Stimulated activated naive CD8-positive, alpha-beta T cell treated with anti-CD3 and anti-CD28 coated beads, Interleukin-15, amount 100 ng/mL, for 72 hours (primary cell): ENCODE measurements at regions not wholly inside any gene's neighbourhood (a gene's known extent, or its start where the extent isn't known, plus 50 kb on each side); places are given as distances from the start of the nearest gene placed in this dataset.
"Not testable (repeated sequence)": the region's sequence is repeated elsewhere in the genome, so short reads cannot be mapped to it uniquely, and the experiment has no call there.

Experiments
- ATAC-seq: fragments of 150-1000 bp; cut with Tn5 transposase; 2 replicates; pipeline ENCODE4 v1.10.0; 2021; ENCODE audit warnings: mild to moderate bottlenecking, moderate library complexity
- DNase-seq, 2 donors: peaks; one replicate each; pipeline ENCODE4 v3.0.0; 2021 to 2022
- H3K27ac Mint-ChIP-seq, 2 donors: one replicate each; pipeline ENCODE4 v1.8.0; 2022; ENCODE audit warnings: mild to moderate bottlenecking in 2 of 2, mixed read lengths in 2 of 2, moderate library complexity in 2 of 2
- H3K27me3 Mint-ChIP-seq: one replicate; pipeline ENCODE4 v1.8.0; 2022; ENCODE audit warnings: mixed read lengths
- H3K4me1 Mint-ChIP-seq: one replicate; pipeline ENCODE4 v1.8.0; 2022; ENCODE audit warnings: mild to moderate bottlenecking, mixed read lengths
- H3K4me3 Mint-ChIP-seq, 2 donors: one replicate each; pipeline ENCODE4 v1.8.0; 2022; ENCODE audit warnings: mild to moderate bottlenecking in 2 of 2, mixed read lengths in 2 of 2, moderate library complexity in 1 of 2
- H3K9me3 Mint-ChIP-seq, 2 donors: one replicate each; pipeline ENCODE4 v1.8.0; 2022; ENCODE audit warnings: mixed read lengths in 2 of 2

DNA sequence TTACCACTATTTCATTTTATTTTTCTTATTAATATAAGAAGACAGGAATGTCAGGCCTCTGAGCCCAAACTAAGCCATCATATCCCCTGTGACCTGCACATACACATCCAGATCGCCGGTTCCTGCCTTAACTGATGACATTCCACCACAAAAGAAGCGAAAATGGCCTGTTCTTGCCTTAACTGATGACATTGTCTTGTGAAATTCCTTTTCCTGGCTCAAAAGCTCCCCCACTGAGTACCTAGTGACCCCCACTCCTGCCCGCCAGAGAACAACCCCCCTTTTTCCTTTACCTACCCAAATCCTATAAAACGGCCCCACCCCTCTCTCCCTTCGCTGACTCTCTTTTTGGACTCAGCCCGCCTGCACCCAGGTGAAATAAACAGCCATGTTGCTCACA lies 77.8 kb upstream of the FANCL start:
- H3K9me3 Mint-ChIP-seq, ATAC-seq, H3K4me1 Mint-ChIP-seq, H3K27ac Mint-ChIP-seq, H3K4me3 Mint-ChIP-seq, H3K27me3 Mint-ChIP-seq, DNase-seq: not testable (repeated sequence)

DNA sequence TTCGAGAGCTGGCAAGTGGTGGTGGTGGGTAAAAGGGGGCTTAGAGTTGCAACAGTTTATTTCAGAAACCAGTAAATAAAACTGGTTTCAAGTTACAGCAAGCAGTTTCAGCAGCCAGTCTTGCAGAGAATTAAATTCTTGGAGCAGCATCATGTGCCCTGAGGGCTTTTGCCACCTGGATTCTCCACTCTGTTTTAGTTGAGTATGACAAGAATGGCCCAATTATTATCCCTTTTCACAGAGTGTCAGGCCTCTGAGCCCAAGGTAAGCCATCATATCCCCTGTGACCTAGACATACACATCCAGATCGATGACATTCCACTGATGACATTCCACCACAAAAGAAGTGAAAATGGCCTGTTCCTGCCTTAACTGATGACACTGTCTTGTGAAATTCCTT lies 72.8 kb upstream of the FANCL start:
- no peaks in the 10 kb centered on the region for H3K27me3 Mint-ChIP-seq
- H3K9me3 Mint-ChIP-seq: no peaks in the 10 kb centered on the region
- H3K4me1 Mint-ChIP-seq: no peaks in the 10 kb centered on the region
- DNase-seq: no peak
- no peak overlapping the region for H3K4me3 Mint-ChIP-seq
- no peak for ATAC-seq
- H3K27ac Mint-ChIP-seq: no peak overlapping the region

DNA sequence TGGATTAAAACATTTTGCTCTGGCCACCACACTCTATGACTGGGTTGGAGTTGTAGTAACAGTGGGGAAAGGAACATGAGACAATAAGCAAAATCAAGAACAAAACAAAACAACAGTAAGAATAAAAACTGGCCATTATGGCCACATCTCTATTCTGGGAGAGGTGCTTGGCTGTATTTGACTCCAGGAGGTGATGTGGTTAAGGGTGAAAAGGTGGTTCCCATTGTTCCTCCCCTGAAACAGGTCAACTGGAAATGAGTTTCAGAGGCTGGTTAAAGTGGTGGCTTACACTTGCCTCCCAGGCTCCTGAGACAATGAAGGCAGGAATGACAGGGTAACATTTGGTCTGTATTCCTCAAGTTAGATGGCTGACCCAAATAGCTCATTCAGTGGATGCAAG lies 67.3 kb upstream of the FANCL start:
- DNase-seq (no peak), ATAC-seq (no peak)
- peaks cover 7% of the 10 kb centered on the region in 2 donors for H3K9me3 Mint-ChIP-seq
- no peaks in the 10 kb centered on the region for H3K27me3 Mint-ChIP-seq
- no peak overlapping the region for H3K4me3 Mint-ChIP-seq
- H3K4me1 Mint-ChIP-seq: no peaks in the 10 kb centered on the region
- no peak overlapping the region for H3K27ac Mint-ChIP-seq

DNA sequence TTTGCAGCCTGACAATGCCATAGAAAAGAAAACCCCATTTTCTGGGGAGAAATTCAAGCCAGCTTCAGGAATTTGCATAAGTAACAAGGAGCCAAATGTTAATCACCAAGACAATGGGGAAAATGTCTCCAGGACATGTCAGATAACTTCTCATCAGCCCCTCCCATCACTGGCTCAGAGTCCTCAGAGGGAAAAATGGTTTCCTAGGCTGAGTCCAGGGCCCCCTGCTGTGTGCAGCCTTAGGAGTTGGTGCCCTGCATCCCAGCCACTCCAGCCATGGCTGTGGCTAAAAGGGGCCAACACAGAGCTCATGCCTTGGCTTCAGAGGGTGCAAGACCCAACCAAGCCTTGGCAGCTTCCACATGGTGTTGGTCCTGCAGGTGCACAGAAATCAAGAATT lies 63.7 kb upstream of the FANCL start:
- no peak overlapping the region for H3K4me3 Mint-ChIP-seq
- no peaks in the 10 kb centered on the region for H3K4me1 Mint-ChIP-seq
- peaks cover 7% of the 10 kb centered on the region in 2 donors for H3K9me3 Mint-ChIP-seq
- DNase-seq (no peak), ATAC-seq (no peak)
- H3K27ac Mint-ChIP-seq: no peak overlapping the region
- no peaks in the 10 kb centered on the region for H3K27me3 Mint-ChIP-seq

DNA sequence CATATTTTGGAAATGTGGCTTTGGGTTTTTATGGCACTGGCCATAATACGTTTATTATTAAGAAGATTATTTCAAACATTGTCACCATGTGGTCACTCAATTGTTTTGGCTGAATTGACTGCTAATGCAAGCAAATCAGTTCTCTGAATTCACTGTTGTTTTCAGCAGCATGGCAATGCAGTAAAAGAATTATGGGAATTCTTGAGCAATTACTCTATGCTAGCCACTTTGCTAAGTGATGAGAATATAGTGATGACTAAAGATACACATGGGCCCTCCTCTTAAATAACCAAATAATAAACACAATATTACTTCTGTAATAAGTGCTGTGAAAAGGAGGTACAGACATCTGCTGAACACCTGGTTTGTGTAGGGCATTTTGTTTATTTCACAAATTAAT lies 58.0 kb upstream of the FANCL start:
- no peak overlapping the region for H3K27ac Mint-ChIP-seq
- H3K4me1 Mint-ChIP-seq: no peaks in the 10 kb centered on the region
- DNase-seq: no peak
- ATAC-seq: no peak
- peaks cover 2 to 4% of the 10 kb centered on the region in 2 donors for H3K9me3 Mint-ChIP-seq
- no peak overlapping the region for H3K4me3 Mint-ChIP-seq
- no peaks in the 10 kb centered on the region for H3K27me3 Mint-ChIP-seq

DNA sequence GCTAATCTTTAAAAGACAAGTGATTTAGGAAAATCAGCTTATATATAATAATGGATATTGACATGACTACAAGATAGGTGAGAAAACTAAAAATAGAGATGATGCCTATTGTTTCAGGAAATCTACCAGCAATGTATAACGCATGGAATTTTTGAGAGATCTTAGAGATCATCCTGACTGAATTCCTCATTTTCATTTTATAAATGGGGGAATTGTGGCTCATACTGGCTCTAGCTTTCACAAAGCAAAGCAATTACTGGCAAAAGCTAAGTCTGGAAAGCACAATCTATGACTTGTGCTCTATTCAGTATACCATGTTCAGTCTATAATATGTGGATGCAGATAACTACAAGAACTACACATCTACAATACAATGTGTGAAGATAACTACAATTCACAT lies 51.9 kb upstream of the FANCL start:
- H3K9me3 Mint-ChIP-seq: no peaks in the 10 kb centered on the region
- H3K27me3 Mint-ChIP-seq: peaks cover 8% of the 10 kb centered on the region
- H3K4me1 Mint-ChIP-seq: no peaks in the 10 kb centered on the region
- ATAC-seq: no peak
- H3K27ac Mint-ChIP-seq: no peak overlapping the region
- no peak for DNase-seq
- H3K4me3 Mint-ChIP-seq: no peak overlapping the region

DNA sequence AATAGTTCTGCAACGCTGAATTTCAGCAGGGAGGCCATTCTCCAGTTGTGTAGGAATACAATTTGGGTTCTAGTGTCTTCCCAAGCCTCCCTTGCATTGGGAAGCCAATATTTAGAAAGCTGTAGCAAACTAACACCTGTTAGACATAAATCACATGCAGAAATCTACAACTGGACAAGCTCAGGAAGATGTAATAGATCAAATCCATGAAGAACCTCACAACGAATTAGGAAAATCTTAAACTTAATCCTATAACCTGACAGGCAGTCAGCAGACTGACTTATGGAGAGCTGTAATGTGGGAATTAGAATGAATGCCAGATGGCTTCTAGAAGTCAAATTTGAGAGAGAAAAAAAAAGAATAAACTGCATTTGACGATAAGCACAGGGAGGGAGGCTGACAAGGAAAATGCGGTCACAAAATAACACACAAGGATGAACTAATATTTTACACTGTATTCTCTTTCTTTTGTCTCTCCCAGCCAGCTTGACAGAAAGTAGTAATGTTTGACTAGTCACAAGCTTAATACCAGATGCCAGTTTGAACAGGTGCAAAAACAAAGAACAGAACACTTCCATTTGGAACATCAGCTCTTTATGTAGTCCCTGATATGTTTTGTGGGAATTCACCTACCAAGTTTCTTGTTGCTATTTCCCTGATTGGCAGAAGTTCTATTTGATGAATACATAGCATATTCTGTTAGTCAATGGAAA lies 50.8 kb upstream of the FANCL start:
- Mint-ChIP-seq H3K4me3 (no peak overlapping the region), H3K27me3 (peaks cover 8% of the 10 kb centered on the region), H3K4me1 (no peaks in the 10 kb centered on the region), H3K9me3 (no peaks in the 10 kb centered on the region), H3K27ac (no peak overlapping the region)
- DNase-seq: no peak
- no peak for ATAC-seq
